ENCODE measurements at regions not wholly inside any gene's neighbourhood (a gene's known extent, or its start where the extent isn't known, plus 50 kb on each side); places are given as distances from the start of the nearest gene placed in this dataset.

DNA sequence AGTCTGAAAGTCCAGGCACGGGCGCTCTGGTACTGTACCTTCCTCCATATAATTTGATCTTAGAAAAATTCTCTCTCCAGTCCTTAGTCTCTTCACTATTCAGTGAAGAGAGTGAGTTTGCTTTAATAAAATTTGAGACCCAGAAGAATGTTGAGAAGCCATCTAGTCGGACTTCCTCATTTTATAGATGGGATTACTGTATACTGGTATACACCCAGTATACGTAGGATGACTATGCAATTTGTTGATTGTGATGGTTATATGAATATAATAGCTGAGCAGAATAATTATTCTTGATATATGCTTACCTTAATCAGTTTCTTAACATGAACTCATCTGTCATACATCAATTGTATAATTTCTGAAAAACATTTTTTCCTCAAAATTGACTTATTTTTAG is 328.0 kb upstream of the B3GALT2 start:
- TF ChIP-seq, protein P1, sequence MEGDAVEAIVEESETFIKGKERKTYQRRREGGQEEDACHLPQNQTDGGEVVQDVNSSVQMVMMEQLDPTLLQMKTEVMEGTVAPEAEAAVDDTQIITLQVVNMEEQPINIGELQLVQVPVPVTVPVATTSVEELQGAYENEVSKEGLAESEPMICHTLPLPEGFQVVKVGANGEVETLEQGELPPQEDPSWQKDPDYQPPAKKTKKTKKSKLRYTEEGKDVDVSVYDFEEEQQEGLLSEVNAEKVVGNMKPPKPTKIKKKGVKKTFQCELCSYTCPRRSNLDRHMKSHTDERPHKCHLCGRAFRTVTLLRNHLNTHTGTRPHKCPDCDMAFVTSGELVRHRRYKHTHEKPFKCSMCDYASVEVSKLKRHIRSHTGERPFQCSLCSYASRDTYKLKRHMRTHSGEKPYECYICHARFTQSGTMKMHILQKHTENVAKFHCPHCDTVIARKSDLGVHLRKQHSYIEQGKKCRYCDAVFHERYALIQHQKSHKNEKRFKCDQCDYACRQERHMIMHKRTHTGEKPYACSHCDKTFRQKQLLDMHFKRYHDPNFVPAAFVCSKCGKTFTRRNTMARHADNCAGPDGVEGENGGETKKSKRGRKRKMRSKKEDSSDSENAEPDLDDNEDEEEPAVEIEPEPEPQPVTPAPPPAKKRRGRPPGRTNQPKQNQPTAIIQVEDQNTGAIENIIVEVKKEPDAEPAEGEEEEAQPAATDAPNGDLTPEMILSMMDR (IDR thresholded peaks at IDR 0.05; ENCODE audit: borderline replicate concordance, extremely low read depth, insufficient read depth), result no peak
- FAIRE-seq, result no peak
- Histone ChIP-seq H3K9ac (ENCODE audit: low read length in 3 of 3) (no peak overlapping the region), H3K9me3 (ENCODE audit: control insufficient read depth in 2 of 3, insufficient read depth in 1 of 3, low read length in 3 of 3) (no peaks in the 10 kb centered on the region), H3K4me1 (ENCODE audit: control insufficient read depth in 2 of 3, insufficient read depth in 2 of 3, low read depth in 1 of 3, low read length in 3 of 3) (no peaks in the 10 kb centered on the region), H3K27ac (ENCODE audit: low read depth in 2 of 2, low read length in 2 of 2) (no peak overlapping the region), H3K27me3 (ENCODE audit: control insufficient read depth, insufficient read depth, low read length) (no peaks in the 10 kb centered on the region), H3K36me3 (ENCODE audit: control insufficient read depth in 2 of 3, insufficient read depth in 3 of 3, low read length in 3 of 3) (no peaks in the 10 kb centered on the region), H3K4me3 (ENCODE audit: low read length in 3 of 3) (no peak overlapping the region)
- intact Hi-C loops (cut with DNase I), result no loop called here
- no peak for DNase-seq

- Histone ChIP-seq H3K9me3 (ENCODE audit: control insufficient read depth in 2 of 3, insufficient read depth in 1 of 3, low read length in 3 of 3) (no peaks in the 10 kb centered on the region), H3K27me3 (ENCODE audit: control insufficient read depth, insufficient read depth, low read length) (no peaks in the 10 kb centered on the region), H3K4me1 (ENCODE audit: control insufficient read depth in 2 of 3, insufficient read depth in 2 of 3, low read depth in 1 of 3, low read length in 3 of 3) (no peaks in the 10 kb centered on the region), H3K9ac (ENCODE audit: low read length in 3 of 3) (no peak overlapping the region), H3K36me3 (ENCODE audit: control insufficient read depth in 2 of 3, insufficient read depth in 3 of 3, low read length in 3 of 3) (no peaks in the 10 kb centered on the region), H3K4me3 (ENCODE audit: low read length in 3 of 3) (no peak overlapping the region), H3K27ac (ENCODE audit: low read depth in 2 of 2, low read length in 2 of 2) (no peak overlapping the region)
- FAIRE-seq (no peak), DNase-seq (no peak)
- TF ChIP-seq, protein P1 (IDR thresholded peaks at IDR 0.05; ENCODE audit: borderline replicate concordance, extremely low read depth, insufficient read depth), result no peak
- intact Hi-C loops (cut with DNase I), result no loop called here
Measured at GRCh38 chr1:193513032-193513431, 326.6 kb upstream of the B3GALT2 start.

DNA sequence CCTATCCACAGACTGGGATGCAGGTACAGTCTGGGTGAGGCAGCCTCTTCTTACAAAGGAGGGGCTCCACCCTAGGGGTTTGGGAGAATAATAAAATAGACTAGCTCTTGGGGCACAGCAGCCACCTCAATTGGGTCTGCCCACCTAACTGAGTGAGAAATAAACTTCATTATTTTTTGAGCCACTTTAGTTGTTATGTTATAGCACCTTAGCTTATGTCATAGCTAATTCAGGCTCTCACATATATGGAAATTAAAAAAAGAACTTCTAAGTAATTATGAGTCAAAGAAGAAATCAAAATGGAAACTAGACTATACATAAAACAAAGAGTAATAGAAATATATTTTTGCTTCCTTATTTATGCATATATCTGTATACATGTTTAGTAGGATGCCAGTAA is 318.5 kb upstream of the B3GALT2 start:
- Histone ChIP-seq H3K27me3 (ENCODE audit: control insufficient read depth, insufficient read depth, low read length) (no peaks in the 10 kb centered on the region), H3K27ac (ENCODE audit: low read depth in 2 of 2, low read length in 2 of 2) (no peak overlapping the region), H3K9me3 (ENCODE audit: control insufficient read depth in 2 of 3, insufficient read depth in 1 of 3, low read length in 3 of 3) (no peaks in the 10 kb centered on the region), H3K4me1 (ENCODE audit: control insufficient read depth in 2 of 3, insufficient read depth in 2 of 3, low read depth in 1 of 3, low read length in 3 of 3) (no peaks in the 10 kb centered on the region), H3K36me3 (ENCODE audit: control insufficient read depth in 2 of 3, insufficient read depth in 3 of 3, low read length in 3 of 3) (no peaks in the 10 kb centered on the region), H3K4me3 (ENCODE audit: low read length in 3 of 3) (no peak overlapping the region), H3K9ac (ENCODE audit: low read length in 3 of 3) (no peak overlapping the region)
- intact Hi-C loops (cut with DNase I), result no loop called here
- FAIRE-seq (no peak), DNase-seq (no peak)
- TF ChIP-seq, protein P1 (IDR thresholded peaks at IDR 0.05; ENCODE audit: borderline replicate concordance, extremely low read depth, insufficient read depth), result no peak

- Histone ChIP-seq H3K9ac (ENCODE audit: low read length in 3 of 3) (no peak overlapping the region), H3K4me3 (ENCODE audit: low read length in 3 of 3) (no peak overlapping the region), H3K9me3 (ENCODE audit: control insufficient read depth in 2 of 3, insufficient read depth in 1 of 3, low read length in 3 of 3) (no peaks in the 10 kb centered on the region), H3K36me3 (ENCODE audit: control insufficient read depth in 2 of 3, insufficient read depth in 3 of 3, low read length in 3 of 3) (no peaks in the 10 kb centered on the region), H3K27ac (ENCODE audit: low read depth in 2 of 2, low read length in 2 of 2) (no peak overlapping the region), H3K27me3 (ENCODE audit: control insufficient read depth, insufficient read depth, low read length) (no peaks in the 10 kb centered on the region), H3K4me1 (ENCODE audit: control insufficient read depth in 2 of 3, insufficient read depth in 2 of 3, low read depth in 1 of 3, low read length in 3 of 3) (no peaks in the 10 kb centered on the region)
- intact Hi-C loops (cut with DNase I), result no loop called here
- TF ChIP-seq, protein P1 (IDR thresholded peaks at IDR 0.05; ENCODE audit: borderline replicate concordance, extremely low read depth, insufficient read depth), result no peak
- no peak for FAIRE-seq
- peak in 1 of 5 donors; percentile 14 for DNase-seq
Measured at GRCh38 chr1:193498088-193498655, 311.8 kb upstream of the B3GALT2 start.

Measured in kidney (tissue), 13 donors.